OCI-LY1 (cell line): ENCODE measurements at regions not wholly inside any gene's neighbourhood (a gene's known extent, or its start where the extent isn't known, plus 50 kb on each side); places are given as distances from the start of the nearest gene placed in this dataset.

Source experiments
- H2AFZ ChIP-seq: fragments of 200-600 bp; sonication (generic), shearing (Covaris generic); 2 replicates; pipeline ENCODE4 v1.6.0; 2014; ENCODE audit warnings: antibody characterized with exemption, mild to moderate bottlenecking, low read length
- H3F3A ChIP-seq: fragments of 200-600 bp; sonication (generic), shearing (Covaris generic); 2 replicates; pipeline ENCODE4 v1.6.0; 2014; ENCODE audit warnings: mild to moderate bottlenecking, antibody characterized with exemption, low read length, moderate library complexity; ENCODE audit not compliant: insufficient read depth
- H3K27ac ChIP-seq: fragments of 200-600 bp; sonication (generic); 2 replicates; pipeline ENCODE4 v1.5.1; 2014; ENCODE audit warnings: low read length, mixed run types, mild to moderate bottlenecking, low read depth; ENCODE audit not compliant: poor library complexity, severe bottlenecking
- H3K27me3 ChIP-seq: fragments of 200-600 bp; sonication (generic); 2 replicates; pipeline ENCODE4 v1.6.0; 2014; ENCODE audit warnings: antibody characterized with exemption, mild to moderate bottlenecking, low read length, moderate library complexity; ENCODE audit not compliant: insufficient read depth
- H3K36me3 ChIP-seq: fragments of 200-600 bp; sonication (generic); 2 replicates; pipeline ENCODE4 v1.6.1; 2014; ENCODE audit warnings: mild to moderate bottlenecking, antibody characterized with exemption, low read length, moderate library complexity, mixed read lengths; ENCODE audit not compliant: insufficient read depth
- H3K4me1 ChIP-seq: fragments of 200-600 bp; sonication (generic); 2 replicates; pipeline ENCODE4 v1.5.1; 2014; ENCODE audit warnings: mild to moderate bottlenecking, low read length, moderate library complexity; ENCODE audit not compliant: insufficient read depth, severe bottlenecking
- H3K4me2 ChIP-seq: fragments of 200-600 bp; sonication (generic), shearing (Covaris generic); 2 replicates; pipeline ENCODE4 v1.6.1; 2014; ENCODE audit warnings: low read length
- H3K4me3 ChIP-seq: fragments of 200-600 bp; sonication (generic); 2 replicates; pipeline ENCODE4 v1.5.1; 2014; ENCODE audit warnings: low read length, low read depth, mild to moderate bottlenecking, mixed read lengths; ENCODE audit not compliant: poor library complexity, severe bottlenecking
- H3K79me2 ChIP-seq: fragments of 200-600 bp; shearing (Covaris generic); 2 replicates; pipeline ENCODE4 v1.6.1; 2016; ENCODE audit warnings: mixed run types, low read length, mixed read lengths; ENCODE audit not compliant: insufficient read depth
- H3K9ac ChIP-seq: fragments of 200-600 bp; sonication (generic), shearing (Covaris generic); 2 replicates; pipeline ENCODE4 v1.6.1; 2014; ENCODE audit warnings: mild to moderate bottlenecking, low read length, mixed read lengths
- H3K9me2 ChIP-seq: fragments of 200-600 bp; sonication (generic), shearing (Covaris generic); 2 replicates; pipeline ENCODE4 v1.6.1; 2014; ENCODE audit warnings: low read depth, mild to moderate bottlenecking, low read length, mixed read lengths
- H3K9me3 ChIP-seq: fragments of 200-600 bp; shearing (Covaris generic); 2 replicates; pipeline ENCODE4 v1.6.1; 2014; ENCODE audit warnings: low read length, mixed read lengths
- H4K20me1 ChIP-seq: fragments of 200-600 bp; sonication (generic), shearing (Covaris generic); 2 replicates; pipeline ENCODE4 v1.6.0; 2016; ENCODE audit warnings: mild to moderate bottlenecking, low read length; ENCODE audit not compliant: insufficient read depth
- CTCF ChIP-seq: fragments of 200-600 bp; sonication (generic), shearing (Covaris generic); IDR thresholded peaks from 2 replicates; pipeline ENCODE4 v1.5.1; 2017; ENCODE audit warnings: mild to moderate bottlenecking, antibody characterized with exemption, low read length, moderate library complexity, mixed read lengths
- EZH2 ChIP-seq: fragments of 200-600 bp; sonication (generic), shearing (Covaris generic); IDR thresholded peaks from 2 replicates; pipeline ENCODE4 v1.8.0; 2017; ENCODE audit warnings: borderline replicate concordance, mixed run types, mild to moderate bottlenecking, antibody characterized with exemption, low read length, moderate library complexity, mixed read lengths

- H3K9me2 ChIP-seq, result no peaks in the 10 kb centered on the region
- TF ChIP-seq EZH2, result no peak
- TF ChIP-seq CTCF, result no peak
- H3K4me1 ChIP-seq, result no peaks in the 10 kb centered on the region
- no peaks in the 10 kb centered on the region for H4K20me1 ChIP-seq
- H3F3A ChIP-seq, result no peaks in the 10 kb centered on the region
- peaks cover 14% of the 10 kb centered on the region; the same call in 1 of the 2 replicates for H3K27me3 ChIP-seq
- H3K36me3 ChIP-seq, result no peaks in the 10 kb centered on the region
- no peaks in the 10 kb centered on the region for H3K9me3 ChIP-seq
- H3K9ac ChIP-seq, result no peak overlapping the region
- no peak overlapping the region for H3K4me3 ChIP-seq
- no peaks in the 10 kb centered on the region for H3K79me2 ChIP-seq
- no peak overlapping the region for H3K27ac ChIP-seq
- no peak overlapping the region for H3K4me2 ChIP-seq
- H2AFZ ChIP-seq, result no peak overlapping the region
Observed at GRCh38 chr12:116433249-116433648, 125.9 kb upstream of the MAP1LC3B2 start.

GRCh38 chr12:116434155-116435011 is 124.8 kb upstream of the MAP1LC3B2 start:
- Histone ChIP-seq H3K4me2 (no peak overlapping the region), H3F3A (no peaks in the 10 kb centered on the region), H3K9me3 (no peaks in the 10 kb centered on the region), H3K27ac (no peak overlapping the region), H3K9ac (no peak overlapping the region), H4K20me1 (no peaks in the 10 kb centered on the region), H3K27me3 (peaks cover 14% of the 10 kb centered on the region; the same call in 1 of the 2 replicates), H3K4me3 (no peak overlapping the region), H3K9me2 (no peaks in the 10 kb centered on the region), H2AFZ (no peak overlapping the region), H3K36me3 (no peaks in the 10 kb centered on the region), H3K4me1 (no peaks in the 10 kb centered on the region), H3K79me2 (no peaks in the 10 kb centered on the region)
- TF ChIP-seq CTCF (no peak), EZH2 (no peak)

- Histone ChIP-seq H2AFZ (no peak overlapping the region), H3K36me3 (no peaks in the 10 kb centered on the region), H3K79me2 (no peaks in the 10 kb centered on the region), H4K20me1 (no peaks in the 10 kb centered on the region), H3K9ac (no peak overlapping the region), H3K27me3 (peaks cover 14% of the 10 kb centered on the region; the same call in 1 of the 2 replicates), H3K4me1 (no peaks in the 10 kb centered on the region), H3K4me3 (no peak overlapping the region), H3K9me3 (no peaks in the 10 kb centered on the region), H3K9me2 (no peaks in the 10 kb centered on the region), H3K4me2 (no peak overlapping the region), H3K27ac (no peak overlapping the region), H3F3A (no peaks in the 10 kb centered on the region)
- TF ChIP-seq EZH2, result no peak
- TF ChIP-seq CTCF, result no peak
Observed at GRCh38 chr12:116435984-116436383, 123.2 kb upstream of the MAP1LC3B2 start.
